OCI-LY1 (cell line): ENCODE measurements at regions not wholly inside any gene's neighbourhood (a gene's known extent, or its start where the extent isn't known, plus 50 kb on each side); places are given as distances from the start of the nearest gene placed in this dataset.

Experiments
- CTCF ChIP-seq: fragments of 200-600 bp; sonication (generic), shearing (Covaris generic); IDR thresholded peaks from 2 replicates; pipeline ENCODE4 v1.5.1; 2017; ENCODE audit warnings: mild to moderate bottlenecking, antibody characterized with exemption, low read length, moderate library complexity, mixed read lengths
- EZH2 ChIP-seq: fragments of 200-600 bp; sonication (generic), shearing (Covaris generic); IDR thresholded peaks from 2 replicates; pipeline ENCODE4 v1.8.0; 2017; ENCODE audit warnings: borderline replicate concordance, mixed run types, mild to moderate bottlenecking, antibody characterized with exemption, low read length, moderate library complexity, mixed read lengths

- TF ChIP-seq CTCF (no peak), EZH2 (no peak)
Observed at GRCh38 chr3:150223558-150223957, 184.5 kb upstream of the TSC22D2 start.
